ENCODE measurements at regions not wholly inside any gene's neighbourhood (a gene's known extent, or its start where the extent isn't known, plus 50 kb on each side); places are given as distances from the start of the nearest gene placed in this dataset.
"Not testable (repeated sequence)": the region's sequence is repeated elsewhere in the genome, so short reads cannot be mapped to it uniquely, and the experiment has no call there.

GRCh38 chr12:116673681-116674111 lies 64.2 kb downstream of the SPRING1 start:
- Histone ChIP-seq H3K9me3 (no peaks in the 10 kb centered on the region), H3K4me3 (no peak overlapping the region), H3K36me3 (no peaks in the 10 kb centered on the region), H3K4me1 (peaks cover 20% of the 10 kb centered on the region), H3K27me3 (ENCODE audit: low read depth) (no peaks in the 10 kb centered on the region), H3K27ac (no peak overlapping the region)
- ATAC-seq, result no peak
- TF ChIP-seq, protein P1, sequence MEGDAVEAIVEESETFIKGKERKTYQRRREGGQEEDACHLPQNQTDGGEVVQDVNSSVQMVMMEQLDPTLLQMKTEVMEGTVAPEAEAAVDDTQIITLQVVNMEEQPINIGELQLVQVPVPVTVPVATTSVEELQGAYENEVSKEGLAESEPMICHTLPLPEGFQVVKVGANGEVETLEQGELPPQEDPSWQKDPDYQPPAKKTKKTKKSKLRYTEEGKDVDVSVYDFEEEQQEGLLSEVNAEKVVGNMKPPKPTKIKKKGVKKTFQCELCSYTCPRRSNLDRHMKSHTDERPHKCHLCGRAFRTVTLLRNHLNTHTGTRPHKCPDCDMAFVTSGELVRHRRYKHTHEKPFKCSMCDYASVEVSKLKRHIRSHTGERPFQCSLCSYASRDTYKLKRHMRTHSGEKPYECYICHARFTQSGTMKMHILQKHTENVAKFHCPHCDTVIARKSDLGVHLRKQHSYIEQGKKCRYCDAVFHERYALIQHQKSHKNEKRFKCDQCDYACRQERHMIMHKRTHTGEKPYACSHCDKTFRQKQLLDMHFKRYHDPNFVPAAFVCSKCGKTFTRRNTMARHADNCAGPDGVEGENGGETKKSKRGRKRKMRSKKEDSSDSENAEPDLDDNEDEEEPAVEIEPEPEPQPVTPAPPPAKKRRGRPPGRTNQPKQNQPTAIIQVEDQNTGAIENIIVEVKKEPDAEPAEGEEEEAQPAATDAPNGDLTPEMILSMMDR (IDR thresholded peaks at IDR 0.05), result no peak
- intact Hi-C loops (cut with DNase I), result no loop called here
- DNase-seq, result no peak

- Histone ChIP-seq H3K4me1 (peaks cover 20% of the 10 kb centered on the region), H3K9me3 (no peaks in the 10 kb centered on the region), H3K4me3 (no peak overlapping the region), H3K27me3 (ENCODE audit: low read depth) (no peaks in the 10 kb centered on the region), H3K27ac (no peak overlapping the region), H3K36me3 (no peaks in the 10 kb centered on the region)
- ATAC-seq (no peak), DNase-seq (no peak)
- intact Hi-C loops (cut with DNase I), result no loop called here
- TF ChIP-seq, protein P1 (IDR thresholded peaks at IDR 0.05), result no peak
Observed at GRCh38 chr12:116672842-116673516, 64.9 kb downstream of the SPRING1 start.

- intact Hi-C loops (cut with DNase I), result no loop called here
- Histone ChIP-seq H3K36me3 (no peaks in the 10 kb centered on the region), H3K4me3 (no peak overlapping the region), H3K9me3 (no peaks in the 10 kb centered on the region), H3K4me1 (peaks cover 14% of the 10 kb centered on the region), H3K27ac (no peak overlapping the region), H3K27me3 (ENCODE audit: low read depth) (no peaks in the 10 kb centered on the region)
- no peak for DNase-seq
- TF ChIP-seq, protein P1 (IDR thresholded peaks at IDR 0.05), result no peak
- ATAC-seq, result no peak
Observed at GRCh38 chr12:116672010-116672409, 65.9 kb downstream of the SPRING1 start.

- no peak for ATAC-seq
- Histone ChIP-seq H3K4me3 (no peak overlapping the region), H3K27me3 (ENCODE audit: low read depth) (no peaks in the 10 kb centered on the region), H3K9me3 (no peaks in the 10 kb centered on the region), H3K27ac (no peak overlapping the region), H3K4me1 (peaks cover 6% of the 10 kb centered on the region), H3K36me3 (no peaks in the 10 kb centered on the region)
- DNase-seq, result no peak
- TF ChIP-seq, protein P1 (IDR thresholded peaks at IDR 0.05), result no peak
- intact Hi-C loops (cut with DNase I), result no loop called here
Observed at GRCh38 chr12:116670859-116671258, 67.0 kb downstream of the SPRING1 start.

- ATAC-seq (no peak), DNase-seq (no peak)
- TF ChIP-seq, protein P1 (IDR thresholded peaks at IDR 0.05), result no peak
- no peak overlapping the region for H3K27ac ChIP-seq
- intact Hi-C loops (cut with DNase I), result no loop called here
- H3K9me3 ChIP-seq, result no peaks in the 10 kb centered on the region
- no peak overlapping the region for H3K4me3 ChIP-seq
- H3K36me3 ChIP-seq, result no peaks in the 10 kb centered on the region
- H3K27me3 ChIP-seq (ENCODE audit: low read depth), result no peaks in the 10 kb centered on the region
- peaks cover 13% of the 10 kb centered on the region for H3K4me1 ChIP-seq
Observed at GRCh38 chr12:116667752-116668151, 70.1 kb downstream of the SPRING1 start.

- H3K27me3 ChIP-seq (ENCODE audit: low read depth); DNase-seq; ATAC-seq; H3K36me3 ChIP-seq; H3K4me3 ChIP-seq; H3K9me3 ChIP-seq; intact Hi-C loops (cut with DNase I): not testable (repeated sequence)
- H3K4me1 ChIP-seq, result peaks cover 19% of the 10 kb centered on the region
- peak overlapping the region; percentile 64 for H3K27ac ChIP-seq
Observed at GRCh38 chr12:116666829-116667228, 71.0 kb downstream of the SPRING1 start.
